Kidney (tissue), 13 donors: ENCODE measurements at regions not wholly inside any gene's neighbourhood (a gene's known extent, or its start where the extent isn't known, plus 50 kb on each side); places are given as distances from the start of the nearest gene placed in this dataset.

Experiments used
- DNase-seq, 5 donors: peaks; one replicate each; pipeline ENCODE4 v3.0.0-alpha.2; 2013 to 2020
- FAIRE-seq: peaks from 2 replicates; lab custom pipeline; 2012; peaks lifted over from hg19 to GRCh38; lab: Jason Lieb, UNC
- H3K27ac ChIP-seq, 2 donors: one replicate each; pipeline ENCODE4 v1.7.0; 2013; ENCODE audit warnings: low read depth in 2 of 2, low read length in 2 of 2, inconsistent platforms in 1 of 2
- H3K27me3 ChIP-seq: one replicate; pipeline ENCODE4 v1.7.1; 2013; ENCODE audit warnings: low read length, inconsistent platforms; ENCODE audit not compliant: control insufficient read depth, insufficient read depth
- H3K36me3 ChIP-seq, 3 donors: one replicate each; pipeline versions ENCODE4 v1.7.0 to v1.7.1; 2013; ENCODE audit warnings: low read length in 3 of 3, control low read depth in 1 of 3, inconsistent platforms in 1 of 3; ENCODE audit not compliant: insufficient read depth in 3 of 3, control insufficient read depth in 2 of 3
- H3K4me1 ChIP-seq, 3 donors: one replicate each; pipeline versions ENCODE4 v1.7.0 to v1.7.1; 2013; ENCODE audit warnings: low read length in 3 of 3, inconsistent platforms in 1 of 3, low read depth in 1 of 3; ENCODE audit not compliant: control insufficient read depth in 2 of 3, insufficient read depth in 2 of 3
- H3K4me3 ChIP-seq, 3 donors: one replicate each; pipeline versions ENCODE4 v1.7.0 to v1.8.1; 2013; ENCODE audit warnings: low read length in 3 of 3, control low read depth in 1 of 3, inconsistent platforms in 1 of 3
- H3K9ac ChIP-seq, 3 donors: one replicate each; pipeline versions ENCODE4 v1.7.0 to v1.7.1; 2013; ENCODE audit warnings: low read length in 3 of 3, control low read depth in 1 of 3, inconsistent platforms in 1 of 3
- H3K9me3 ChIP-seq, 3 donors: one replicate each; pipeline versions ENCODE4 v1.7.0 to v1.7.1; 2013; ENCODE audit warnings: low read length in 3 of 3, control low read depth in 1 of 3, inconsistent platforms in 1 of 3; ENCODE audit not compliant: control insufficient read depth in 2 of 3, insufficient read depth in 1 of 3
- intact Hi-C: fragments of 100-400 bp; cut with DNase I; formaldehyde crosslinking; loops from one replicate; pipeline ENCODE4 v1.11.1; 2022
- TF ChIP-seq, protein P1 (sequence below): IDR thresholded peaks from 3 replicates; pipeline ENCODE4 v1.5.1; 2012; ENCODE audit warnings: mild to moderate bottlenecking, moderate library complexity, borderline replicate concordance; ENCODE audit not compliant: insufficient read depth; ENCODE audit errors: extremely low read depth
- donor health status: control.
- donor health status: control.
- donor health status: control.
- donor health status: control.
- donor health status: control.
- donor health status: DM: yes; HTN: yes; CAD: no.
- donor health status: Normal renal cell carcinoma (clear cell type).

DNA sequence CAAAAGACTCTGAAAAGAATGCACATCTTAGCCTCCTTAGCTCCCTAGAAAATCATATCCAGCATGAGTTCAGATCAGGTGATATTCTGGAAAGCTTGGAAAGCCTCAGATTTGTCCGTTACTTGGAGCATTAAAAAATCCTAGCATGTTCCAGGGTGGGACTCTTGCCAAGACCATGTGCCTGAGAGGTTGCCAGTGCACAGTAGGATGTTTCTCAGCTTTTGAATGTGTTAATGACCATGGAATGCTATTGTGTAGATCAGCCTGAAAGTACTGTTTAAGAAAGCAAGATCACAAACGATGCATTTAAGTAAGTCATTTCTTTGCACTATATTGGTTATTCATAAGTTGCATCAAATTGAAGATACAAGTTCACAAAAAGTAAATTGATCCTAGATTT lies 230.5 kb downstream of the ETNK1 start:
- no peak for DNase-seq
- no peaks in the 10 kb centered on the region for H3K9me3 ChIP-seq
- no peak for FAIRE-seq

GRCh38 chr12:22856178-22856577 lies 231.2 kb downstream of the ETNK1 start:
- Histone ChIP-seq H3K27ac (no peak overlapping the region), H3K4me1 (no peaks in the 10 kb centered on the region), H3K9ac (no peak overlapping the region), H3K27me3 (no peaks in the 10 kb centered on the region), H3K4me3 (no peak overlapping the region), H3K36me3 (no peaks in the 10 kb centered on the region), H3K9me3 (no peaks in the 10 kb centered on the region)
- TF ChIP-seq, protein P1, sequence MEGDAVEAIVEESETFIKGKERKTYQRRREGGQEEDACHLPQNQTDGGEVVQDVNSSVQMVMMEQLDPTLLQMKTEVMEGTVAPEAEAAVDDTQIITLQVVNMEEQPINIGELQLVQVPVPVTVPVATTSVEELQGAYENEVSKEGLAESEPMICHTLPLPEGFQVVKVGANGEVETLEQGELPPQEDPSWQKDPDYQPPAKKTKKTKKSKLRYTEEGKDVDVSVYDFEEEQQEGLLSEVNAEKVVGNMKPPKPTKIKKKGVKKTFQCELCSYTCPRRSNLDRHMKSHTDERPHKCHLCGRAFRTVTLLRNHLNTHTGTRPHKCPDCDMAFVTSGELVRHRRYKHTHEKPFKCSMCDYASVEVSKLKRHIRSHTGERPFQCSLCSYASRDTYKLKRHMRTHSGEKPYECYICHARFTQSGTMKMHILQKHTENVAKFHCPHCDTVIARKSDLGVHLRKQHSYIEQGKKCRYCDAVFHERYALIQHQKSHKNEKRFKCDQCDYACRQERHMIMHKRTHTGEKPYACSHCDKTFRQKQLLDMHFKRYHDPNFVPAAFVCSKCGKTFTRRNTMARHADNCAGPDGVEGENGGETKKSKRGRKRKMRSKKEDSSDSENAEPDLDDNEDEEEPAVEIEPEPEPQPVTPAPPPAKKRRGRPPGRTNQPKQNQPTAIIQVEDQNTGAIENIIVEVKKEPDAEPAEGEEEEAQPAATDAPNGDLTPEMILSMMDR = peak; percentile 28
- FAIRE-seq (peak; percentile 79), DNase-seq (peak in 2 of 5 donors; percentile 49 to 66)
- intact Hi-C loops = no loop called here

More for the DNA sequence above, 230.5 kb downstream of the ETNK1 start:
- no peak overlapping the region for H3K9ac ChIP-seq
- H3K36me3 ChIP-seq = no peaks in the 10 kb centered on the region
- no peaks in the 10 kb centered on the region for H3K27me3 ChIP-seq
- no peak overlapping the region for H3K4me3 ChIP-seq
- H3K4me1 ChIP-seq = no peaks in the 10 kb centered on the region
- intact Hi-C loops = no loop called here
- TF ChIP-seq, protein P1 = no peak
- no peak overlapping the region for H3K27ac ChIP-seq

- Histone ChIP-seq H3K9me3 (no peaks in the 10 kb centered on the region), H3K4me1 (no peaks in the 10 kb centered on the region), H3K27ac (no peak overlapping the region), H3K27me3 (no peaks in the 10 kb centered on the region), H3K36me3 (no peaks in the 10 kb centered on the region), H3K9ac (no peak overlapping the region), H3K4me3 (no peak overlapping the region)
- no peak for FAIRE-seq
- DNase-seq = no peak
- intact Hi-C loops = no loop called here
- TF ChIP-seq, protein P1 = no peak
These were observed 234.0 kb downstream of the ETNK1 start for GRCh38 chr12:22858849-22859570.
